Esophagus muscularis mucosa (tissue), 4 donors: ENCODE measurements at regions not wholly inside any gene's neighbourhood (a gene's known extent, or its start where the extent isn't known, plus 50 kb on each side); places are given as distances from the start of the nearest gene placed in this dataset.

ENCODE experiments used
- DNase-seq: peaks from one replicate; pipeline ENCODE4 v3.0.0-alpha.2; 2017; ENCODE audit errors: extremely low spot score
- H3K27ac ChIP-seq, 4 donors: fragments of 200-600 bp; sonication (generic); replicated peaks in 1 of 4; 1 replicate in 3 of 4; 2 replicates in 1 of 4; pipeline ENCODE4 v1.5.1; 2016 to 2019; ENCODE audit warnings: mild to moderate bottlenecking in 1 of 4
- H3K27me3 ChIP-seq, 4 donors: fragments of 200-600 bp; sonication (generic); one replicate each; pipeline versions ENCODE4 v1.5.1 to v1.6.0; 2016 to 2019
- H3K36me3 ChIP-seq, 4 donors: fragments of 200-600 bp; sonication (generic); one replicate each; pipeline ENCODE4 v1.5.1; 2016 to 2019
- H3K4me1 ChIP-seq, 4 donors: fragments of 200-600 bp; sonication (generic); one replicate each; pipeline ENCODE4 v1.5.1; 2016 to 2019
- H3K4me3 ChIP-seq, 4 donors: fragments of 200-600 bp; sonication (generic); 1 replicate in 2 of 4; 2 replicates in 2 of 4; pipeline ENCODE4 v1.5.1; 2016 to 2019; ENCODE audit warnings: mild to moderate bottlenecking in 4 of 4, moderate library complexity in 1 of 4
- H3K9me3 ChIP-seq, 4 donors: fragments of 200-600 bp; sonication (generic); 1 replicate in 3 of 4; 2 replicates in 1 of 4; pipeline ENCODE4 v1.5.1; 2016 to 2019
- CTCF ChIP-seq, 3 experiments: fragments of 200-600 bp in 2 of 3; fragments of 450-650 bp in 1 of 3; sonication (generic) in 2 of 3; IDR thresholded peaks; one replicate each; pipeline ENCODE4 v1.5.1; 2017 to 2019; ENCODE audit warnings: antibody characterized with exemption in 3 of 3, mild to moderate bottlenecking in 2 of 3, moderate library complexity in 1 of 3
- EP300 ChIP-seq: sonication (generic); formaldehyde crosslinking; IDR thresholded peaks from one replicate; pipeline ENCODE4 v1.6.1; 2017; ENCODE audit warnings: antibody characterized with exemption
- POLR2A ChIP-seq: fragments of 450-650 bp; IDR thresholded peaks from one replicate; pipeline ENCODE4 v1.6.1; 2017; ENCODE audit warnings: antibody characterized with exemption, moderate library complexity, mild to moderate bottlenecking, low read depth
- POLR2AphosphoS5 ChIP-seq, 2 donors: sonication (generic); formaldehyde crosslinking; IDR thresholded peaks; one replicate each; pipeline ENCODE4 v1.6.1; 2017; ENCODE audit warnings: antibody characterized with exemption in 2 of 2
- WGBS: methylation state at CpG from one replicate; pipeline ENCODE4 v1.1.5; 2018; 5-methylcytosine and 5-hydroxymethylcytosine counted together
- intact Hi-C: fragments of 100-400 bp; cut with DNase I; formaldehyde crosslinking; loops from one replicate; pipeline ENCODE4 v1.15.1; 2023

GRCh38 chr10:62614389-62615157 lies 189.9 kb upstream of the ADO start:
- no peaks in the 10 kb centered on the region for H3K36me3 ChIP-seq
- intact Hi-C loops = no loop called here
- no peak overlapping the region for H3K4me3 ChIP-seq
- H3K27me3 ChIP-seq = peaks cover 0 to 1% (median 0%) of the 10 kb centered on the region in 4 donors
- no peak for TF ChIP-seq POLR2AphosphoS5 (IDR thresholded peaks at IDR 0.05)
- no peak for TF ChIP-seq POLR2A
- no peak for TF ChIP-seq CTCF (IDR thresholded peaks at IDR 0.05)
- no peak for TF ChIP-seq EP300
- DNase-seq = peak; percentile 84
- H3K27ac ChIP-seq = no peak overlapping the region
- WGBS = 82% methylated on average over 10 of the region's 11 CpGs
- H3K9me3 ChIP-seq = no peaks in the 10 kb centered on the region
- no peaks in the 10 kb centered on the region for H3K4me1 ChIP-seq

- no peak overlapping the region for H3K27ac ChIP-seq
- no peaks in the 10 kb centered on the region for H3K9me3 ChIP-seq
- WGBS = 87% methylated on average over 2 of the region's 2 CpGs
- no peak for TF ChIP-seq EP300
- no peaks in the 10 kb centered on the region for H3K27me3 ChIP-seq
- no peak overlapping the region for H3K4me3 ChIP-seq
- intact Hi-C loops = no loop called here
- H3K36me3 ChIP-seq = no peaks in the 10 kb centered on the region
- no peaks in the 10 kb centered on the region for H3K4me1 ChIP-seq
- DNase-seq = no peak
These were observed 187.5 kb upstream of the ADO start for GRCh38 chr10:62616885-62617590.

- intact Hi-C loops = no loop called here
- Histone ChIP-seq H3K36me3 (no peaks in the 10 kb centered on the region), H3K27ac (no peak overlapping the region), H3K27me3 (no peaks in the 10 kb centered on the region), H3K4me3 (no peak overlapping the region), H3K4me1 (no peaks in the 10 kb centered on the region), H3K9me3 (no peaks in the 10 kb centered on the region)
- DNase-seq = no peak
- WGBS = 81% methylated on average over 9 of the region's 9 CpGs
- no peak for TF ChIP-seq CTCF (IDR thresholded peaks at IDR 0.05)
- no peak for TF ChIP-seq POLR2AphosphoS5 (IDR thresholded peaks at IDR 0.05)
- TF ChIP-seq EP300 = no peak
- TF ChIP-seq POLR2A = no peak
These were observed 186.9 kb upstream of the ADO start for GRCh38 chr10:62617652-62618051.

GRCh38 chr10:62618054-62618453 lies 186.5 kb upstream of the ADO start:
- DNase-seq = no peak
- Histone ChIP-seq H3K27ac (no peak overlapping the region), H3K4me3 (no peak overlapping the region), H3K27me3 (no peaks in the 10 kb centered on the region), H3K9me3 (no peaks in the 10 kb centered on the region), H3K36me3 (no peaks in the 10 kb centered on the region), H3K4me1 (no peaks in the 10 kb centered on the region)
- intact Hi-C loops = no loop called here
- WGBS = 83% methylated on average over 5 of the region's 5 CpGs
- no peak for TF ChIP-seq POLR2A
- no peak for TF ChIP-seq POLR2AphosphoS5 (IDR thresholded peaks at IDR 0.05)
- TF ChIP-seq CTCF (IDR thresholded peaks at IDR 0.05) = no peak
- no peak for TF ChIP-seq EP300

GRCh38 chr10:62618576-62619412 lies 185.7 kb upstream of the ADO start:
- DNase-seq = peak; percentile 88

More at GRCh38 chr10:62618576-62619412, 185.7 kb upstream of the ADO start:
- WGBS = 58% methylated on average over 7 of the region's 7 CpGs
- TF ChIP-seq EP300 (no peak), CTCF (IDR thresholded peaks at IDR 0.05) (no peak), POLR2A (no peak), POLR2AphosphoS5 (IDR thresholded peaks at IDR 0.05) (no peak)
- Histone ChIP-seq H3K36me3 (no peaks in the 10 kb centered on the region), H3K27ac (no peak overlapping the region), H3K27me3 (no peaks in the 10 kb centered on the region), H3K4me3 (no peak overlapping the region), H3K4me1 (no peaks in the 10 kb centered on the region), H3K9me3 (no peaks in the 10 kb centered on the region)
- intact Hi-C loops = no loop called here
